Testis (tissue), 2 donors: ENCODE measurements at regions not wholly inside any gene's neighbourhood (a gene's known extent, or its start where the extent isn't known, plus 50 kb on each side); places are given as distances from the start of the nearest gene placed in this dataset.

Source experiments
- DNase-seq: peaks from one replicate; pipeline ENCODE4 v3.0.0-alpha.2; 2019
- H3K27ac ChIP-seq, 2 donors: fragments of 200-600 bp; sonication (generic); one replicate each; pipeline ENCODE4 v1.5.1; 2019
- H3K27me3 ChIP-seq: fragments of 200-600 bp; sonication (generic); one replicate; pipeline ENCODE4 v1.5.1; 2019
- H3K36me3 ChIP-seq: fragments of 200-600 bp; sonication (generic); one replicate; pipeline ENCODE4 v1.5.1; 2017; ENCODE audit warnings: low read depth; ENCODE audit errors: missing control alignments
- H3K4me1 ChIP-seq: fragments of 200-600 bp; sonication (generic); one replicate; pipeline ENCODE4 v1.5.1; 2019
- H3K4me3 ChIP-seq, 2 donors: fragments of 200-600 bp; sonication (generic); one replicate each; pipeline ENCODE4 v1.5.1; 2017 to 2019
- H3K9me3 ChIP-seq: fragments of 200-600 bp; sonication (generic); one replicate; pipeline ENCODE4 v1.5.1; 2017
- CTCF ChIP-seq, 3 experiments: fragments of 450-650 bp in 2 of 3; fragments of 200-600 bp in 1 of 3; sonication (generic) in 1 of 3; IDR thresholded peaks; one replicate each; pipeline ENCODE4 v1.5.1; 2016 to 2019; ENCODE audit warnings: antibody characterized with exemption in 3 of 3, mild to moderate bottlenecking in 2 of 3, moderate library complexity in 1 of 3
- POLR2A ChIP-seq: fragments of 450-650 bp; IDR thresholded peaks from one replicate; pipeline ENCODE4 v1.6.1; 2017; ENCODE audit warnings: antibody characterized with exemption, mild to moderate bottlenecking, moderate library complexity
- WGBS, 2 donors: methylation state at CpG; one replicate each; pipeline ENCODE4 v1.1.5; 2018; 5-methylcytosine and 5-hydroxymethylcytosine counted together
- intact Hi-C: fragments of 100-400 bp; cut with DNase I; formaldehyde crosslinking; loops from one replicate; pipeline ENCODE4 v1.15.1; 2023; ENCODE audit warnings: low total_unique reads

GRCh38 chr21:23488245-23488644 lies 2119.0 kb downstream of the MRPL39 start:
- Histone ChIP-seq H3K9me3 (no peaks in the 10 kb centered on the region), H3K27ac (no peak overlapping the region), H3K4me1 (no peaks in the 10 kb centered on the region), H3K27me3 (no peaks in the 10 kb centered on the region), H3K4me3 (no peak overlapping the region), H3K36me3 (no peaks in the 10 kb centered on the region)
- 88% methylated on average over 2 of the region's 2 CpGs for WGBS, 2 donors
- no peak for DNase-seq
- intact Hi-C loops, result no loop called here
- TF ChIP-seq POLR2A (no peak), CTCF (IDR thresholded peaks at IDR 0.05) (no peak)

GRCh38 chr21:23480591-23481270 lies 2126.6 kb downstream of the MRPL39 start:
- TF ChIP-seq CTCF (IDR thresholded peaks at IDR 0.05) (no peak), POLR2A (no peak)
- H3K27me3 ChIP-seq, result no peaks in the 10 kb centered on the region
- H3K4me1 ChIP-seq, result no peaks in the 10 kb centered on the region
- intact Hi-C loops, result no loop called here
- H3K4me3 ChIP-seq, result no peak overlapping the region
- no peak overlapping the region for H3K27ac ChIP-seq
- 90 to 97% methylated on average over 1 of the region's 1 CpG for WGBS, 2 donors
- H3K9me3 ChIP-seq, result no peaks in the 10 kb centered on the region
- DNase-seq, result no peak
- no peaks in the 10 kb centered on the region for H3K36me3 ChIP-seq

- H3K4me3 ChIP-seq, result no peak overlapping the region
- H3K27me3 ChIP-seq, result no peaks in the 10 kb centered on the region
- no peak for TF ChIP-seq POLR2A
- TF ChIP-seq CTCF (IDR thresholded peaks at IDR 0.05), result no peak
- H3K9me3 ChIP-seq, result no peaks in the 10 kb centered on the region
- no peak overlapping the region for H3K27ac ChIP-seq
- H3K36me3 ChIP-seq, result no peaks in the 10 kb centered on the region
- intact Hi-C loops, result no loop called here
- no peaks in the 10 kb centered on the region for H3K4me1 ChIP-seq
- DNase-seq, result no peak
These were observed 2128.9 kb downstream of the MRPL39 start for GRCh38 chr21:23478381-23478780.

GRCh38 chr21:23475281-23476219 lies 2131.7 kb downstream of the MRPL39 start:
- Histone ChIP-seq H3K4me1 (no peaks in the 10 kb centered on the region), H3K4me3 (no peak overlapping the region), H3K36me3 (no peaks in the 10 kb centered on the region), H3K27ac (no peak overlapping the region), H3K27me3 (no peaks in the 10 kb centered on the region), H3K9me3 (no peaks in the 10 kb centered on the region)
- TF ChIP-seq POLR2A, result no peak
- TF ChIP-seq CTCF (IDR thresholded peaks at IDR 0.05), result no peak
- no peak for DNase-seq
- WGBS, 2 donors, result 61 to 70% methylated on average over 7 of the region's 7 CpGs
- intact Hi-C loops, result no loop called here
